B cell (primary cell): ENCODE measurements at regions not wholly inside any gene's neighbourhood (a gene's known extent, or its start where the extent isn't known, plus 50 kb on each side); places are given as distances from the start of the nearest gene placed in this dataset.

Experiments
- ATAC-seq: fragments of 200-7000 bp; cut with Tn5 transposase; one replicate; pipeline ENCODE4 v1.10.0; 2021; ENCODE audit warnings: low read depth, mild to moderate bottlenecking, moderate number of reproducible peaks, moderate library complexity
- CTCF ChIA-PET: fragments of 350-600 bp; sonication (Branson Sonifier 250); formaldehyde crosslinking; loops from one replicate; lab custom pipeline; 2021; ENCODE audit warnings: antibody characterized with exemption, inconsistent platforms; lab: Charles Lee
- POLR2A ChIA-PET: fragments of 350-600 bp; sonication (Branson Sonifier 250); formaldehyde crosslinking; loops from one replicate; lab custom pipeline; 2021; ENCODE audit warnings: antibody characterized with exemption; lab: Charles Lee
- DNase-seq: peaks from one replicate; pipeline ENCODE4 v3.0.0; 2013
- H2AFZ ChIP-seq: 2 replicates; pipeline ENCODE4 v1.6.1; 2012; ENCODE audit warnings: mild to moderate bottlenecking, low read depth, low read length; ENCODE audit not compliant: insufficient read depth, poor library complexity, severe bottlenecking
- H3K27ac ChIP-seq, 2 donors: 1 replicate in 1 of 2; 2 replicates in 1 of 2; pipeline ENCODE4 v1.5.1; 2012 to 2013; ENCODE audit warnings: low read length in 2 of 2, mild to moderate bottlenecking in 2 of 2, moderate library complexity in 1 of 2
- H3K27me3 ChIP-seq, 4 experiments: fragments of 200-600 bp in 1 of 4; sonication (generic) in 1 of 4; replicated peaks in 1 of 4; 1 replicate in 2 of 4; 2 replicates in 2 of 4; pipeline versions ENCODE4 v1.6.1 to v1.7.0; 2013 to 2016; ENCODE audit warnings: low read length in 3 of 4, mild to moderate bottlenecking in 2 of 4, mixed read lengths in 1 of 4, moderate library complexity in 1 of 4; ENCODE audit not compliant: insufficient read depth in 4 of 4, control insufficient read depth in 3 of 4; ENCODE audit errors: control extremely low read depth in 1 of 4
- H3K36me3 ChIP-seq, 2 experiments: replicated peaks in 1 of 2; 1 replicate in 1 of 2; 2 replicates in 1 of 2; pipeline versions ENCODE4 v1.6.1 to v1.7.1; 2013; ENCODE audit warnings: low read length in 1 of 2; ENCODE audit not compliant: insufficient read depth in 2 of 2, control insufficient read depth in 1 of 2; ENCODE audit errors: control extremely low read depth in 1 of 2, extremely low read depth in 1 of 2
- H3K4me1 ChIP-seq, 2 donors: fragments of 200-600 bp in 1 of 2; sonication (generic) in 1 of 2; 1 replicate in 1 of 2; 2 replicates in 1 of 2; pipeline versions ENCODE4 v1.5.1 to v1.6.1; 2013 to 2017; ENCODE audit warnings: low read length in 2 of 2; ENCODE audit not compliant: control insufficient read depth in 2 of 2, insufficient read depth in 2 of 2
- H3K4me2 ChIP-seq: replicated peaks from 2 replicates; pipeline ENCODE3; 2012; ENCODE audit warnings: mild to moderate bottlenecking, low read depth, low read length; ENCODE audit not compliant: poor library complexity, severe bottlenecking
- H3K4me3 ChIP-seq, 5 experiments: fragments of 200-600 bp in 1 of 5; sonication (generic) in 1 of 5; 1 replicate in 3 of 5; 2 replicates in 2 of 5; pipeline versions ENCODE4 v1.5.1 to v1.7.0; 2011 to 2016; ENCODE audit warnings: low read length in 4 of 5, mild to moderate bottlenecking in 4 of 5, low read depth in 2 of 5, control low read depth in 1 of 5, moderate library complexity in 1 of 5; ENCODE audit not compliant: insufficient read depth in 1 of 5; ENCODE audit errors: control extremely low read depth in 1 of 5, extremely low read depth in 1 of 5
- H3K79me2 ChIP-seq: fragments of 200-600 bp; sonication (generic); one replicate; pipeline ENCODE4 v1.6.0; 2016; ENCODE audit warnings: low read length; ENCODE audit not compliant: control insufficient read depth, insufficient read depth
- H3K9ac ChIP-seq: fragments of 200-600 bp; sonication (generic); 2 replicates; pipeline ENCODE4 v1.6.1; 2017; ENCODE audit warnings: mild to moderate bottlenecking, low read length, moderate library complexity
- H3K9me3 ChIP-seq, 3 donors: one replicate each; pipeline versions ENCODE4 v1.6.1 to v1.7.1; 2013; ENCODE audit warnings: low read length in 2 of 3; ENCODE audit not compliant: control insufficient read depth in 2 of 3, insufficient read depth in 1 of 3; ENCODE audit errors: control extremely low read depth in 1 of 3
- H4K20me1 ChIP-seq: 2 replicates; pipeline ENCODE4 v1.6.0; 2012; ENCODE audit warnings: mild to moderate bottlenecking, low read length; ENCODE audit not compliant: insufficient read depth, control insufficient read depth, poor library complexity, severe bottlenecking
- H3K27ac Mint-ChIP-seq: one replicate; pipeline ENCODE4 v1.8.0; 2021; ENCODE audit warnings: mixed read lengths
- H3K27me3 Mint-ChIP-seq: one replicate; pipeline ENCODE4 v1.8.0; 2021; ENCODE audit warnings: mixed read lengths
- H3K4me1 Mint-ChIP-seq: one replicate; pipeline ENCODE4 v1.8.0; 2021; ENCODE audit warnings: mixed read lengths
- H3K4me3 Mint-ChIP-seq: one replicate; pipeline ENCODE4 v1.8.0; 2021; ENCODE audit warnings: mixed read lengths
- H3K9me3 Mint-ChIP-seq: one replicate; pipeline ENCODE4 v1.8.0; 2022; ENCODE audit warnings: mixed read lengths; ENCODE audit not compliant: insufficient read depth
- CTCF ChIP-seq: fragments of 200-600 bp; IDR thresholded peaks from one replicate; pipeline ENCODE4 v1.8.0; 2022; ENCODE audit warnings: antibody characterized with exemption, mild to moderate bottlenecking
- EZH2 ChIP-seq: IDR thresholded peaks from 2 replicates; pipeline ENCODE4 v1.6.1; 2012; ENCODE audit warnings: borderline replicate concordance, low read depth, mild to moderate bottlenecking, moderate library complexity, low read length; ENCODE audit not compliant: insufficient read depth, poor library complexity, severe bottlenecking
- WGBS: methylation state at CpG from one replicate; pipeline ENCODE4 v1.1.5; 2013; ENCODE audit warnings: missing lambda C conversion rate; ENCODE audit not compliant: insufficient coverage; 5-methylcytosine and 5-hydroxymethylcytosine counted together
- intact Hi-C: fragments of 100-400 bp; cut with micrococcal nuclease; formaldehyde crosslinking; loops from one replicate; pipeline ENCODE4 v1.10.0; 2022

GRCh38 chr12:94039199-94039840, 109.1 kb upstream of the PLXNC1 start:
- peak overlapping the region; percentile 71 for H2AFZ ChIP-seq
- no peak for TF ChIP-seq EZH2
- no peak for TF ChIP-seq CTCF
- peaks cover 0 to 11% (median 8%) of the 10 kb centered on the region in 3 donors for H3K9me3 ChIP-seq
- DNase-seq (no peak), ATAC-seq (no peak)
- Mint-ChIP-seq H3K4me1 (peaks cover 8% of the 10 kb centered on the region), H3K4me3 (no peak overlapping the region), H3K27me3 (peaks cover 23% of the 10 kb centered on the region), H3K9me3 (peaks cover 2% of the 10 kb centered on the region), H3K27ac (no peak overlapping the region)
- H3K4me2 ChIP-seq = peak overlapping the region; percentile 69
- H4K20me1 ChIP-seq = no peaks in the 10 kb centered on the region
- no peaks in the 10 kb centered on the region for H3K27me3 ChIP-seq
- H3K79me2 ChIP-seq = no peaks in the 10 kb centered on the region
- CTCF ChIA-PET = interaction anchor here (0.6 kb wide), 1 partner anchor 522 kb away, joined by 3 read pairs; no protein-coding TSS in a partner anchor
- intact Hi-C loops = no loop called here
- H3K4me1 ChIP-seq = peaks cover 5 to 9% of the 10 kb centered on the region in 2 donors
- H3K27ac ChIP-seq = no peak overlapping the region
- H3K36me3 ChIP-seq = no peaks in the 10 kb centered on the region
- no peak overlapping the region for H3K9ac ChIP-seq
- POLR2A ChIA-PET = no interaction called here
- H3K4me3 ChIP-seq = peak overlapping the region in 2 of 5 experiments; percentile 42 to 45

GRCh38 chr12:94039914-94040313, 108.5 kb upstream of the PLXNC1 start:
- CTCF ChIA-PET = interaction anchor here (0.6 kb wide), 1 partner anchor 523 kb away, joined by 3 read pairs; no protein-coding TSS in a partner anchor

More at GRCh38 chr12:94039914-94040313, 108.5 kb upstream of the PLXNC1 start:
- Histone ChIP-seq H3K4me3 (peak overlapping the region in 3 of 5 experiments; percentile 42 to 47 (median 45)), H3K9me3 (peaks cover 0 to 11% (median 8%) of the 10 kb centered on the region in 3 donors), H3K4me2 (peak overlapping the region; percentile 69), H3K27me3 (no peaks in the 10 kb centered on the region), H3K4me1 (peaks cover 5 to 9% of the 10 kb centered on the region in 2 donors), H3K27ac (peak overlapping the region in 1 of 2 donors; percentile 38), H4K20me1 (no peaks in the 10 kb centered on the region), H2AFZ (peak overlapping the region; percentile 71), H3K9ac (peak overlapping the region; percentile 64), H3K79me2 (no peaks in the 10 kb centered on the region), H3K36me3 (no peaks in the 10 kb centered on the region)
- POLR2A ChIA-PET = no interaction called here
- Mint-ChIP-seq H3K27ac (no peak overlapping the region), H3K4me3 (peak overlapping the region; percentile 48), H3K9me3 (no peaks in the 10 kb centered on the region), H3K4me1 (peaks cover 8% of the 10 kb centered on the region), H3K27me3 (peaks cover 17% of the 10 kb centered on the region)
- 33% methylated on average over 4 of the region's 5 CpGs for WGBS
- DNase-seq = peak; percentile 22
- TF ChIP-seq CTCF (no peak), EZH2 (no peak)
- no peak for ATAC-seq
- intact Hi-C loops = no loop called here
